CD14-positive monocyte (primary cell): ENCODE measurements at regions not wholly inside any gene's neighbourhood (a gene's known extent, or its start where the extent isn't known, plus 50 kb on each side); places are given as distances from the start of the nearest gene placed in this dataset.

Experiments used
- DNase-seq, 3 donors: peaks; one replicate each; pipeline ENCODE4 v3.0.0-alpha.2; 2011 to 2022
- H2AFZ ChIP-seq: 2 replicates; pipeline ENCODE4 v1.6.0; 2012; ENCODE audit warnings: mild to moderate bottlenecking, low read depth, low read length, inconsistent platforms; ENCODE audit not compliant: insufficient read depth, poor library complexity, severe bottlenecking
- H3K27ac ChIP-seq, 2 donors: 1 replicate in 1 of 2; 2 replicates in 1 of 2; pipeline ENCODE4 v1.5.1; 2012 to 2013; ENCODE audit warnings: low read length in 2 of 2, control low read depth in 1 of 2, inconsistent platforms in 1 of 2, low read depth in 1 of 2, mild to moderate bottlenecking in 1 of 2
- H3K27me3 ChIP-seq, 2 donors: one replicate each; pipeline versions ENCODE4 v1.6.0 to v1.6.1; 2011 to 2013; ENCODE audit warnings: low read length in 2 of 2; ENCODE audit not compliant: control insufficient read depth in 2 of 2, insufficient read depth in 2 of 2
- H3K36me3 ChIP-seq, 2 donors: replicated peaks in 1 of 2; 1 replicate in 1 of 2; 2 replicates in 1 of 2; pipeline versions ENCODE4 v1.5.1 to v1.6.1; 2012 to 2013; ENCODE audit warnings: low read length in 2 of 2, control low read depth in 1 of 2, inconsistent platforms in 1 of 2, mild to moderate bottlenecking in 1 of 2; ENCODE audit not compliant: insufficient read depth in 2 of 2, control insufficient read depth in 1 of 2
- H3K4me1 ChIP-seq, 2 donors: 1 replicate in 1 of 2; 2 replicates in 1 of 2; pipeline versions ENCODE4 v1.5.1 to v1.6.1; 2012 to 2013; ENCODE audit warnings: low read length in 2 of 2, control low read depth in 1 of 2, inconsistent platforms in 1 of 2, mild to moderate bottlenecking in 1 of 2, moderate library complexity in 1 of 2; ENCODE audit not compliant: insufficient read depth in 2 of 2, control insufficient read depth in 1 of 2
- H3K4me2 ChIP-seq: replicated peaks from 2 replicates; pipeline ENCODE3; 2012; ENCODE audit warnings: low read length, moderate library complexity, mild to moderate bottlenecking; ENCODE audit not compliant: poor library complexity, severe bottlenecking; ENCODE audit errors: extremely low read depth
- H3K4me3 ChIP-seq, 3 experiments: fragments of 200-600 bp in 1 of 3; sonication (generic) in 1 of 3; replicated peaks in 1 of 3; 1 replicate in 2 of 3; 2 replicates in 1 of 3; pipeline ENCODE4 v1.5.1; 2011 to 2013; ENCODE audit warnings: low read length in 3 of 3, mild to moderate bottlenecking in 3 of 3, control low read depth in 2 of 3, low read depth in 2 of 3, inconsistent platforms in 1 of 3, moderate library complexity in 1 of 3
- H3K79me2 ChIP-seq: 2 replicates; pipeline ENCODE4 v1.6.0; 2012; ENCODE audit warnings: mild to moderate bottlenecking, control low read depth, inconsistent platforms, low read length, moderate library complexity; ENCODE audit not compliant: insufficient read depth
- H3K9ac ChIP-seq: 2 replicates; pipeline ENCODE4 v1.6.0; 2017; ENCODE audit warnings: low read length, mild to moderate bottlenecking; ENCODE audit not compliant: insufficient read depth, poor library complexity, severe bottlenecking
- H3K9me3 ChIP-seq, 2 donors: replicated peaks in 1 of 2; 1 replicate in 1 of 2; 2 replicates in 1 of 2; pipeline versions ENCODE4 v1.5.1 to v1.6.1; 2012 to 2013; ENCODE audit warnings: low read length in 2 of 2, control low read depth in 1 of 2; ENCODE audit not compliant: control insufficient read depth in 1 of 2, insufficient read depth in 1 of 2
- H4K20me1 ChIP-seq: 2 replicates; pipeline ENCODE4 v1.6.0; 2012; ENCODE audit warnings: mild to moderate bottlenecking, low read length, control low read depth, moderate library complexity; ENCODE audit not compliant: insufficient read depth
- H3K27ac Mint-ChIP-seq, 7 donors: one replicate each; pipeline ENCODE4 v1.8.0; 2020; ENCODE audit warnings: mild to moderate bottlenecking in 7 of 7, mixed read lengths in 7 of 7, moderate library complexity in 6 of 7, inconsistent platforms in 2 of 7
- H3K27me3 Mint-ChIP-seq, 3 donors: one replicate each; pipeline ENCODE4 v1.8.0; 2021 to 2022; ENCODE audit warnings: low read depth in 3 of 3, mild to moderate bottlenecking in 3 of 3, mixed read lengths in 3 of 3, moderate library complexity in 3 of 3, inconsistent platforms in 1 of 3
- H3K36me3 Mint-ChIP-seq, 2 donors: one replicate each; pipeline ENCODE4 v1.8.0; 2020; ENCODE audit warnings: mixed read lengths in 2 of 2, inconsistent platforms in 1 of 2, mild to moderate bottlenecking in 1 of 2
- H3K4me1 Mint-ChIP-seq: one replicate; pipeline ENCODE4 v1.8.0; 2020; ENCODE audit warnings: mild to moderate bottlenecking, mixed read lengths
- H3K4me3 Mint-ChIP-seq, 2 donors: one replicate each; pipeline ENCODE4 v1.8.0; 2020; ENCODE audit warnings: mild to moderate bottlenecking in 2 of 2, mixed read lengths in 2 of 2, moderate library complexity in 1 of 2
- H3K9me3 Mint-ChIP-seq, 7 donors: one replicate each; pipeline ENCODE4 v1.8.0; 2020 to 2022; ENCODE audit warnings: mixed read lengths in 7 of 7, mild to moderate bottlenecking in 6 of 7, moderate library complexity in 6 of 7, inconsistent platforms in 2 of 7
- CTCF ChIP-seq: fragments of 200-600 bp; IDR thresholded peaks from one replicate; pipeline ENCODE4 v1.8.0; 2022; ENCODE audit warnings: antibody characterized with exemption, mild to moderate bottlenecking
- WGBS: methylation state at CpG from one replicate; pipeline ENCODE4 v1.1.5; 2013; ENCODE audit warnings: missing lambda C conversion rate; ENCODE audit not compliant: insufficient coverage; 5-methylcytosine and 5-hydroxymethylcytosine counted together
- intact Hi-C, 2 donors: fragments of 100-400 bp; cut with micrococcal nuclease; formaldehyde crosslinking; loops; one replicate each; pipeline versions ENCODE4 v1.15.0 to v1.15.1; 2023

- Mint-ChIP-seq H3K4me1 (peaks cover 6% of the 10 kb centered on the region), H3K27ac (no peak overlapping the region), H3K4me3 (no peak overlapping the region), H3K36me3 (no peaks in the 10 kb centered on the region), H3K27me3 (peaks cover 0 to 20% (median 2%) of the 10 kb centered on the region in 3 donors), H3K9me3 (peaks cover 0 to 1% (median 0%) of the 10 kb centered on the region in 7 donors)
- 48% methylated on average over 7 of the region's 10 CpGs for WGBS
- Histone ChIP-seq H3K79me2 (no peaks in the 10 kb centered on the region), H3K4me3 (no peak overlapping the region), H3K4me1 (no peaks in the 10 kb centered on the region), H3K9me3 (no peaks in the 10 kb centered on the region), H4K20me1 (no peaks in the 10 kb centered on the region), H3K9ac (no peak overlapping the region), H2AFZ (no peak overlapping the region), H3K27me3 (no peaks in the 10 kb centered on the region), H3K27ac (no peak overlapping the region), H3K36me3 (no peaks in the 10 kb centered on the region), H3K4me2 (no peak overlapping the region)
- no peak for TF ChIP-seq CTCF
- intact Hi-C loops: no loop called here
- DNase-seq: no peak
Measured at GRCh38 chr12:67515679-67516340, 132.7 kb upstream of the DYRK2 start.

- no peaks in the 10 kb centered on the region for H3K36me3 ChIP-seq
- H3K4me1 ChIP-seq: no peaks in the 10 kb centered on the region
- WGBS: 14% methylated on average over 6 of the region's 16 CpGs
- Mint-ChIP-seq H3K27ac (no peak overlapping the region), H3K4me3 (no peak overlapping the region), H3K27me3 (peaks cover 0 to 20% (median 2%) of the 10 kb centered on the region in 3 donors), H3K36me3 (no peaks in the 10 kb centered on the region), H3K4me1 (peaks cover 6% of the 10 kb centered on the region), H3K9me3 (peaks cover 0 to 1% (median 0%) of the 10 kb centered on the region in 7 donors)
- no peak overlapping the region for H3K4me3 ChIP-seq
- H3K4me2 ChIP-seq: no peak overlapping the region
- TF ChIP-seq CTCF: no peak
- H3K27me3 ChIP-seq: no peaks in the 10 kb centered on the region
- DNase-seq: no peak
- no peaks in the 10 kb centered on the region for H4K20me1 ChIP-seq
- intact Hi-C loops: no loop called here
- no peaks in the 10 kb centered on the region for H3K79me2 ChIP-seq
- H2AFZ ChIP-seq: no peak overlapping the region
- H3K27ac ChIP-seq: no peak overlapping the region
- no peaks in the 10 kb centered on the region for H3K9me3 ChIP-seq
- no peak overlapping the region for H3K9ac ChIP-seq
Measured at GRCh38 chr12:67517181-67517887, 131.2 kb upstream of the DYRK2 start.
